ENCODE measurements at regions not wholly inside any gene's neighbourhood (a gene's known extent, or its start where the extent isn't known, plus 50 kb on each side); places are given as distances from the start of the nearest gene placed in this dataset.
"Not testable (repeated sequence)": the region's sequence is repeated elsewhere in the genome, so short reads cannot be mapped to it uniquely, and the experiment has no call there.

- not testable (repeated sequence) for DNase-seq (ENCODE audit: low read depth in 4 of 4, low spot score in 3 of 4)
These were observed 56.6 kb downstream of the CHST2 start for GRCh38 chr3:143175940-143176894.

- not testable (repeated sequence) for DNase-seq (ENCODE audit: low read depth in 4 of 4, low spot score in 3 of 4)
These were observed 58.4 kb downstream of the CHST2 start for GRCh38 chr3:143177965-143178364.

- DNase-seq (ENCODE audit: low read depth in 4 of 4, low spot score in 3 of 4) = not testable (repeated sequence)
These were observed 59.4 kb downstream of the CHST2 start for GRCh38 chr3:143178775-143179548.

GRCh38 chr3:143179603-143180002 is 60.0 kb downstream of the CHST2 start:
- no peak for DNase-seq (ENCODE audit: low read depth in 4 of 4, low spot score in 3 of 4)

- not testable (repeated sequence) for DNase-seq (ENCODE audit: low read depth in 4 of 4, low spot score in 3 of 4)
These were observed 61.3 kb downstream of the CHST2 start for GRCh38 chr3:143180860-143181259.

DNA sequence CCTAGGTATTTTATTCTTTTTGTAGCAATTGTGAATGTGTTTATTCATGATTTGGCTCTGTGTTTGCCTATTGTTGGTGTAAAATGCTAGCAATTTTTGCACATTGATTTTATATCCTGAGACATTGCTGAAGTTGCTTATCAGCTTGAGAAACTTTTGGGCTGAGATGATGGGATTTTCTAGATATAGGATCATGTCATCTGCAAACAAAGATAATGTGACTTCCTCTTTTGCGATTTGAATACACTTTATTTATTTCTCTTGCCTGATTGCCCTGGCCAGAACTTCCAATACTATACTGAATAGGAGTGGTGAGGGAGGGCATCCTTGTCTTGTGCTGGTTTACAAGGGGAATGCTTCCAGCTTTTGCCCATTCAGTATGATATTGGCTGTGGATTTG is 62.4 kb downstream of the CHST2 start:
- DNase-seq (ENCODE audit: low read depth in 4 of 4, low spot score in 3 of 4) = not testable (repeated sequence)

GRCh38 chr3:143182866-143183664 is 63.5 kb downstream of the CHST2 start:
- no peak for DNase-seq (ENCODE audit: low read depth in 4 of 4, low spot score in 3 of 4)

- no peak for DNase-seq (ENCODE audit: low read depth in 4 of 4, low spot score in 3 of 4)
These were observed 64.0 kb downstream of the CHST2 start for GRCh38 chr3:143183665-143183964.

- no peak for DNase-seq (ENCODE audit: low read depth in 4 of 4, low spot score in 3 of 4)
These were observed 64.5 kb downstream of the CHST2 start for GRCh38 chr3:143184099-143184498.

GRCh38 chr3:143185401-143185800 is 65.8 kb downstream of the CHST2 start:
- DNase-seq (ENCODE audit: low read depth in 4 of 4, low spot score in 3 of 4) = no peak

- no peak for DNase-seq (ENCODE audit: low read depth in 4 of 4, low spot score in 3 of 4)
These were observed 67.5 kb downstream of the CHST2 start for GRCh38 chr3:143187111-143187510.

DNA sequence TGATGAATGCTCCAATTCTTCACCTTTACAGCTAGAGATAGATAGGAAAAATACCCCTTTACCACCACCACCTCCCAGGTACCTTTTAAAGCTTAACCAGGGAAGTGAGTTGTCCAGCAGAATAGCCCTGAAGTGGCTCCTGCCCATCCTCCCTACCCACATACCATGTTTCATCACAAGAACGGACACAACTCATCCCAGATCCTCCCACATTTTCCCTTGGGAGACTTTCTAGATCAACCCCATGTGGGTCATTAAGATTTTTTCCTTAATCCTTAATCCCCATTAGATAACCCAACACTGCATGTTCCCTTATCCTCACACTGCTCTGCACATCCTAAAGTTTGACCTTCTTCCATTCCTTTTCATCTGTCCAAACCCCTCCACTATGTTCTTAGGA is 69.3 kb downstream of the CHST2 start:
- no peak for DNase-seq (ENCODE audit: low read depth in 4 of 4, low spot score in 3 of 4)

DNA sequence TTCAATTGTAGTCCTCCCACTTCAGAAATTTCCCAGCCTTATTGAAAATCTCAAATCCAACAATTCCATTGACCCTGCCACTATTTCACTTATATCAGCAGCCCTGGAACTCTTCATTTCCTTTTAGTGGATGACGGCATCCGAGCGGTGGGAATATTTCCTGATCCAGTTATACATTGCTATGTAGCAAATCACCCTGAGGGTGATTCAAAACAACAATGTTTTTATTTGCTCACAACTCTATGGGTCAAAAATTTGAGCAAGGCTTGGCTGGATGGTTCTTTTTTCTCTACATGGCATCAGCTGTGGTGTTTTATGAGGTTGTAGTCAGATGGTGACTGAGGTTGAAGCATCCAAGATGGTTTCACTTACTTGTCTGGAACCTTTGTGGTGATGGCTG is 70.5 kb downstream of the CHST2 start:
- DNase-seq (ENCODE audit: low read depth in 4 of 4, low spot score in 3 of 4) = no peak

DNA sequence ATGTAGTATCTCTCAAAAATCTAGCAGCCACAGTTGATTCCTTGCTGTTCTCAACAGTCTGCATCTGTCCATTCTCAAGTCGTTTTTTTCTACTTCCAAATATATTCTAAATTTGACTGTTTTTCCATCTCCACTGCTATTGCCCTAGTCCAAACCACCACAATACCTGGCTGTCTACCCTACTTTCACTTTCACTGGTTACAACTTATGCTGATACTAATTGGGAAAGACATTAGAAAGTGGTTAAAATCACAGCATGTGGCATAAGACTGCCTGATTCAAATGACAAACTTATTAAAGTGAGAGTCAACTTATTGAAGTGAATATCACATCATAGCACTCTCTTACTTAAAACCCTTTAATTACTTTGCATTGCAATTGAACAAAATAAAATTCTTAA is 72.6 kb downstream of the CHST2 start:
- no peak for DNase-seq (ENCODE audit: low read depth in 4 of 4, low spot score in 3 of 4)

DNA sequence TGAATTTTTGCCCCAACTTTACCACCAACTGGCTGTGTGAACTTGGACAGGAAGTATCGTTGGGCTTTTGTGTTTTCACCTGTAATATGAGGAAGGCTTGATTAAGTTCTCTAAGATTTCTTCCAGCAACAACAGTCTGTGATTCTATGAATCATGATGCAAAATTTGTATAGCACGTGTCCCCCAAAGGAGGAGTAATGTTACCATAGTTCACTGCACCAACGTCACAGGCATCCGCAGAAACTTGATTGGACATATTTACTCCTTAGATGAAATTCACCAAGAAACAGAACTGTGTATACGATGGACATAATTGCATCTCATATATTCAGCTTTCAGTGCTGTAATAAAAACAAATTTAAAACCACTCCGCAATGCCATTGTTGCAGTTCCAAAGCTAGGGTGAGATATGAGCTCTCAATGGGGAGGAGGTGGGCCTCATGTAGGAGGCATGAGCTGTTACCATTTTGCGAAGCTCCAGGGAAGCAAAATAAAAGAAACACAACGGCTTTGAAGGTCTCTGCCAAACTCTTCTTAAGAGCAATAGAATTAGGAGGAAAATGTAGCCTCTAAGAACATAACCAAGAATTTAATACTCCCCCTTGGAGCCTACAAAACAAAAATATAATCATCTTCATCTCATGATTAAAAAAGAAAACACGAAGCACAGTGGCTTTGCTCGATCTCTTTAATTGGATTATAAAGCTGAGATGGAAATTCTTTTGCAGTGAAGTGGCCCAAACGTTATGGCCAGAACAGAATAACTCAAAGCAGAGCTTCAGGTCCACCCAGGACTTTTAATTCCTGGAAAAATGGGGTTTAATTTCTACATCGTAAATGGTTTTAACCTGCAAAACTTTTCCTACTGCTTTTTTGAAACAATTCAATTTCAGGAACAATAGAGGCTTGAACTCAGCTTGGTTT is 80.7 kb downstream of the CHST2 start:
- DNase-seq (ENCODE audit: low read depth in 4 of 4, low spot score in 3 of 4) = no peak

GRCh38 chr3:143201045-143201444 is 81.5 kb downstream of the CHST2 start:
- DNase-seq (ENCODE audit: low read depth in 4 of 4, low spot score in 3 of 4) = no peak

GRCh38 chr3:143201870-143202752 is 82.5 kb downstream of the CHST2 start:
- DNase-seq (ENCODE audit: low read depth in 4 of 4, low spot score in 3 of 4) = no peak

DNA sequence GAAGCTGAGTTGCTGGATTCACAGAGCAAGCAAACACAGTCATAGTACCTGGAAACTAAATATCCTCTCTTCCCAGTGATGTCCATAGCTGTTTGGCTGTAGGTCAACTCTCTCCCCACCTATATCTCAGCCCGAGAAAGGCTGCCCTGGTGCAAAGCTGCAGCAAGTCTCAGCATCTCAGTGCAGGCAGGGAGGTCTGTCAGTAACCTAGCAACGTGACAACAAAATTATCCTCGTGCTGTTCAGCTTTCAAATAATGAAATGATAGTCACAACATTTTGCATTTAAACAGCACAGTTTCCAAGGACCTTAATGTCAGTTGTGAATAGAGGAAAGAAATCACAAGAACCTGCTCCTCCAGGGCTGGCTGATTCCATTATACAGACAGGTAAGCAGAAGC is 83.6 kb downstream of the CHST2 start:
- DNase-seq (ENCODE audit: low read depth in 4 of 4, low spot score in 3 of 4) = no peak

- no peak for DNase-seq (ENCODE audit: low read depth in 4 of 4, low spot score in 3 of 4)
These were observed 84.3 kb downstream of the CHST2 start for GRCh38 chr3:143203848-143204247.
